Stimulated activated CD8-positive, alpha-beta memory T cell treated with anti-CD3 and anti-CD28 coated beads, Interleukin-7, amount 100 ng/mL, for 48 hours (primary cell): ENCODE measurements at regions not wholly inside any gene's neighbourhood (a gene's known extent, or its start where the extent isn't known, plus 50 kb on each side); places are given as distances from the start of the nearest gene placed in this dataset.
"Not testable (repeated sequence)": the region's sequence is repeated elsewhere in the genome, so short reads cannot be mapped to it uniquely, and the experiment has no call there.

Experiments used
- DNase-seq, 2 donors: peaks; one replicate each; pipeline ENCODE4 v3.0.0-alpha.2; 2020; ENCODE audit warnings: low read depth in 1 of 2; ENCODE audit errors: extremely low read depth in 1 of 2

DNA sequence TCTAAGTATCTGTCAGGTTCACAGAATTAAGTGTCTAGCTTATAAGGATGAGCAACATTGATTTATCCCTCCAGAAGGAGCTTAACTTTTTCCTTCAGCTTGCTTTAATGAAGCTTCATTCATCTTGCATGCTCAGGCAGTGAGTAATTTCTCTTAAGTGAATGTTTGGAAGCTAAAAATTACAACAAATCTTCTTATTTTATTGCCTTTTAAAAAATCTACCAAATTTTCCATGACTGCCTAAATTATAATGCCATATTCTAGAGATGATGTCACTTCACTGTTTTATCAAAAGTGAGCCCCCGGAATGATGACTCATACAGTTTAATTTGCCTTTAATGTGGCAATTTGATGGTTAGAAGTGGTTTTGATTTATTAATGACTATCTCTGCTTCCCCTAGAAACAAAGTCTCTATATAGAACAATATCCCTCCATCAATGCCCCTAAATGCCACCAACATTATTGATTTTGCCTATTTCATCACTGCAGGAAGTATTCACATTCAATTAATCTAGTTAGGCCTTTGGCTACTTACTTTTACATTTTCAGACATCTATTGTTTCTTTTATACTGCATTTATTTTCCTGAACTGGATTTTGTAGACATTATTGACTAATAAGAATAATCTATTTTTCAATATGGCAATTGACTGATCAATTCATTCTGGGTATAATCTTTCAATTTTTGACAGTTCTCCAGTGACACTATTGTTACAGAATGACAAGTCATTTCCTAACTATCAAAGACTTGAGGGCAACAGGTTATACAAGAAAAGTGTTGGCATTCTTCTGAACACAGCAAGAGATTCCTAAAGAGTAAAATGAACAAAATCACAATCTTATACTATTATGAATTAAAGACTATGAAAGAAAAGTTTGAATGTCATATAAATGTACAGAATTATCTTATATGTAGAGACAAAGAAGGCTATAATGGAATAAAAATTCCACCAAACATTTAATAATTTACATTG is 139.3 kb upstream of the ODAD2 start:
- no peak for DNase-seq

DNA sequence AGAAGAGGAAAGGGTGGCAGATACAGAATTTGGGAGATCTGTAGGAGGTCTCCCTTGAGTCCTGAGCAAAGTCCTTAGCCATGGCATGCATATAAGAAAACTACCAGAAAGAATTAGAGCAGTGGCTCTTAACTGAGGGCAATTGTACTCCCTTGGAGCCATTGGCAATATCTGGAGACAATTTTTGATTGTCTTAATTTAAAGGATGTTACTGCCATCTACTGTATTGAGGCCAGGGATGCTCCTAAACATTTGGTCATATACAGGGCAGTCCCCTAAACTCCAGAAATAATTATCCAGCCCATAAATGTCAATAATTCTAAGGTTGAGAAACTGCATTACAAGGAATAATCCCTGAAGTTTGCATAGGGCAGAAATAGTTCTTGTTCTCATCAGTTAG is 136.4 kb upstream of the ODAD2 start:
- DNase-seq: no peak

- DNase-seq: no peak
Measured at GRCh38 chr10:28130267-28130666, 131.4 kb upstream of the ODAD2 start.

DNA sequence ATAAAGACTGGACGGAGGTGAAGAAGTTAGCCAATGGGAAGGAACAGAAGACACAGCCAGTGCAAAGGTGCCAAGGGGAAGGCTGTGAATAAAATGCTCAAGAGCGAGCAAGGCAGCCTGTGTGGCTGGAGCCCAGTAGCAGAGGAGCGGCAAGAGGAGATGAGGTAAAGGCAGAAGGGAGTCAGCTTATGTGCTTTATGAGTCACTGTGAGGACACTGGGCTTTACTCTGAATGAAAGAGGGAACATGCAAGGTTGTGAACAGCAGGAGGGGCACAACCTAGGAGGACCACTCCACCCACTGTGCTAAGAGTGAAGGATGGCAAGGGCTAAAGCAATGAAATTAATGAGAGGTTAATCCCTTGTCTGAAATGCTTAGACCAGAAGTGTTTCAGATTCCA is 129.0 kb upstream of the ODAD2 start:
- no peak for DNase-seq

GRCh38 chr10:28125701-28126100 is 126.8 kb upstream of the ODAD2 start:
- no peak for DNase-seq

GRCh38 chr10:28120795-28121194 is 121.9 kb upstream of the ODAD2 start:
- DNase-seq: no peak

GRCh38 chr10:28120043-28120749 is 121.3 kb upstream of the ODAD2 start:
- DNase-seq: no peak

DNA sequence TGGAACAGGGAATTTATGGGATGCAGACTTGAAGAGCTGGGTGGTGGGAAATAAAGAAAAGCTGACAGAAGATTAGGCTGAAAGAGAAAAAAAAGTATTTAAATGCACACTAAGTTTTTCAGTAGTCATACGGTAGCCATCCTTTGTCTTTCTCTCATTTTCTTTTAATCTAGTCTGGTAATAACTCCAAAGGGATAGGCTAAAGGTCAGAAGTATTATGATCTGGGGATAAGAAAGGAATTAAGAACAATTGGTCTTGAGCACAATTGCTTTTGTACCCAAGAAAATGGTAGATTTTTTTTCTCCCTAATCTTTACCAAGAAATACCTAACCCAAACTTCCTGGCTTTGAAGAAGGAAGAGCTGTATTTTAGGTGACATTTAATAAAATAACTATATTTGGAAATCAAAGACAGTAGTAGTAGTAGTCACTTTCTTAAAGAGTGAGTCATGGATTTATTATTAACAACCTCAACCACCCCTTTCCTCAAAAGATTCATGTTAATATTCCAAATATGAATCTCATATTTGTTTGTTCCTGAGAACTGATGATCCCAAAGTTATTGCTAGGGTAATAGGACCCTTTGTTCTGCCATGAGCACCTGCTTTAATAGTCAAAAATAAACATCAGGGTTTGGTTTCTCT is 120.2 kb upstream of the ODAD2 start:
- no peak for DNase-seq

- no peak for DNase-seq
Measured at GRCh38 chr10:28113202-28113601, 114.3 kb upstream of the ODAD2 start.

DNA sequence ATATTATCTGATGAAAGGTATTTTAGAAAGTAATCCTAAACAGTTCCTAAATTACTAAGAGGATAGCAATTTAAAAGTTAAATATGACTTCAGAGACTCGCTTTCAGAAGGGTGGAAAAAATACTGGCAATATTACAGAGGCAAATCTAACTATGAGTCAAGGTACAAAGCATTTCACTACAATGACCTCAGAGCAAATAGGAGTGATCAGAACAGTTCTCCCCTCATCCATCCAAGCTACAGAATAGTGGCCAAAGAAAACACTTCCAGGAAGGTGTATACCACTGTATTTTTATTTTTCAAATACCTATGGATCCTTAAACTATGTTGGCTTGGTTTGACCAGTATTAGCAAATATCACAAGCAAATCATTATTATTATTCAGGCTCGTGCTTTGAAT is 112.8 kb upstream of the ODAD2 start:
- DNase-seq: no peak

GRCh38 chr10:28105561-28105960 is 106.7 kb upstream of the ODAD2 start:
- DNase-seq: no peak

GRCh38 chr10:28097633-28098032 is 98.8 kb upstream of the ODAD2 start:
- no peak for DNase-seq

- DNase-seq: no peak
Measured at GRCh38 chr10:28095791-28096378, 97.0 kb upstream of the ODAD2 start.

DNA sequence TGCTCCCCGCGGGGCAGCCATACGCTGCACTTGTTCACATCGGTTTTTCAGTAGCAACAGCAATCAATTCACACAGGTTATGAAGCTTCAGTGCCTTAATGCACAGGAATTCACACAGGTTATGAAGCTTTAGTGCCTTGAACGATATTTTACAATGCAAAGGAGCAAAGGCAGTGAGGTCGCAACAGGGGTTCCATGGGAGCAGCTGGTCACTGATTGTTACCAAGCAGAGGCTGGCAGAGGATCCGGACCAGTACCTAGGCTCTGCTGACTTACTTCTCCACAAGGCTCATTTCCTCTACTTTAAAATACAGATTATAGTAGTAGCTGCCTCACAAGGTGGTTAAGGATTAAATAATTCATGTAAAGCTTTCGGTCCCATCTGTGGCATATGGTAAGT is 95.2 kb upstream of the ODAD2 start:
- no peak for DNase-seq

DNA sequence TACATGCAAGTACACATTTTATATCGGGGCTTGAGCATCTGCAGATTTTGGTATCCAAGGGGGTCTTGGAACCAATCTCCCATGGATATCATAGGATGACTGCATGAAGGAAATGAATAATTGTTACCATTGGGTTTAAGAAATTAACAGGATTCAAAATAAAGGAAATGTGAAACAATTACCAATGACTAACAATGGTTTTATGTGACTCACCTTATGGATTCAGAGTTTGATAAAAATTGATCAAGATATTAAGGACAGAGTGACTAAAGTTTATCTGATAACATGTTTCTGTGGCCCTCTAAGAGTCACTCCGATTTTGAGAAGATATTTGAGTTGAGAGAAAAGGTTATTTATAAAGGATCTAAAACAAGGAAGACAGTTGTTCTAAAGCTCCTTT is 93.0 kb upstream of the ODAD2 start:
- no peak for DNase-seq

DNA sequence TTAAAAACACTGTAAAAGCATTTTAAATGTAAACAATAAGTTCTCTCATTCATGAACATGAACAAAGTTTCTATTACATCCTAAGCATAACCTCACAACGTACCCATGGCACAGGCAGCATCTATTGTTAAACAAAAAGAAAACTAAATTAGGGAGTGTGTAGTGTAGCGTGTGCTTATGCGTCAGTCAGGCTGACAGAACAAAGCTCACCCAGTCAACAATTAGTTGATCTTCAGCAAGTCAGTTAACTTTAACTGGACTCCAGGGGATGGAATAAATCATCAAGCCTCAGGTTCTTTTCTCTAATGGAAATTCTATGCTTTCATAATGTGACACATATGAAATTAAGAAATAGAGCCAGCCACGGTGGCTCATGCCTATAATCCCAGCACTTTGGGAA is 91.6 kb upstream of the ODAD2 start:
- DNase-seq: no peak

- no peak for DNase-seq
Measured at GRCh38 chr10:28089467-28089866, 90.6 kb upstream of the ODAD2 start.

DNA sequence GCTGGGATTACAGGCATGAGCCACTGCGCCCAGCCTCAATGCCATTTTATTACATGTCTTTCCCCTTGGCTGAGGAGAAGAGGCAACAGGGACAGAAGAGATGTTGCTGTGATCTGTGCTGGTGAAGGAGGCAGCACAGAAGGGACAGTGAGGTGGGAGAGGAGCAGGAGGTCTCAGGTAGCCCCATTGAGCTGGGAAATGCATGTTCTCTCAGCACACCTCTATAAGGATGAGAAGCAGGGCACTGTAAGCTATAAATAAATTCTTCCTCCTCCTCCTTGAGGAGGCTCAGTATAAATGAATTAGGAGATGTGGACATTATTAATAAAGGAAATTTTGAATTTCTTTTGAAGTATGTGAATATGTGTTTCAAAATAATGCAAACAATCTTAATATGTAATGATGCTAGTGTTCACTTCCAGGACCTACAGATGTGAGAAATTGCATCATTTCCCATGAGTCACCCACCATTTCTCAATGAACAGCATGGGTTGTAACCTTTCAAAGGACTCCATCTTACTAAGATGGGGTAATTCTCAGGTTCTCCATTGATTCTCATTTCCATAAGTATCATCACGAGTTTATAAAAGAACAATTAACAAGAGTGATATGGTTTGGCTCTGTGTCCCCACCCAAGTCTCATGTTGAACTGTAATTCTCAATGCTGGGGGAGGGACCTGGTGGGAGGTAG is 88.9 kb upstream of the ODAD2 start:
- no peak for DNase-seq

- not testable (repeated sequence) for DNase-seq
Measured at GRCh38 chr10:28085760-28086159, 86.9 kb upstream of the ODAD2 start.

DNA sequence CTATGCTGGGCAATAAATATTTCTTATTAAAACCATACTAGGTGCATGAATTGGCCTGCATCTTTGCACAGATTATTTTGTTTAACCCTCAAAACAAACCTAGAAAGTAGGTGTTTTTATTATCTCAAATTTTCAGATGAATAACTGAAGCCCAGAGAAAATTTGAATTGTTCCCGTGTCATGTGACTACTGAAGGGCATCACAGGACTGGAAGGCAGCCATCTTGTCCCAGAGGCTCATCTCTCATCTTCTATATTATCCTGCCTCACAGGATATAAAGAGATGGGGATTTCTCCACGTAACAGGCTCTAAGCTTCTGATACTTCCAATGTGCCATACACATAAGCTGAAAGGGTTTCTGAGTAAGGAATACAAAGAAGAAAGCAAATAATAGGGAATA is 84.0 kb upstream of the ODAD2 start:
- no peak for DNase-seq

- DNase-seq: no peak
Measured at GRCh38 chr10:28082316-28082715, 83.4 kb upstream of the ODAD2 start.
